ENCODE measurements at regions not wholly inside any gene's neighbourhood (a gene's known extent, or its start where the extent isn't known, plus 50 kb on each side); places are given as distances from the start of the nearest gene placed in this dataset.
A peak's percentile ranks its signal among the peaks of the same experiment; 100 is the strongest.

DNA sequence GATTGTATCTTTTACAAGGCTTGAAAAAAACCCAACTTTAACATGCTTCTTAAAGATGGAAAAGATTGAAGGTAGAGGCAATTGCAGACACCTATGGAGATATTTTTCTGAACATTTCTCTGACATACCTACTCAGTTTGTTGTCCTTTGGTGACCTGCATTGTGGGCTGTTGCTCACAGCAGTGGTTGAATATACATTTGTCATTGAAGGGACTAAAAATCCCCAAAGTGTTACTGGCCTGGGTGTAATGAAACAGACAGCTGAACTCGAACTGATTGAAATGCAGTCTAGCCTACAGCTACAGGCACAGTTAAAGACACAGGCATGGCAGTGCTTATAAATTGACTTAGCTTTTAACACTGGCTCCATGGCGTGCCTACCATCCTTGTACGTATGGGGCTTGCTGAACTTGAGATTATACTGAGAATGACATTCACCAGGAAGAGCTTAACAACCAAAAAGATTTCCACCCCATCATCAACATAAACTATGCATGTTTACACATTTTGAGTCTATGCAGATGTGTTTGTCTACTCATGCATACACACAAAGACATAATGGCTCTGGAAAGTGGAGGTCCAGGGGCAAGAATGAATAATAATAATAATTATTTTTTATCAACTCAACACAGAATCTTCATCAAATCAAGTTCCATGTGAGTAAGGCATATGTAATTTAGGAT is 83.2 kb upstream of the NOX3 start:
- Mint-ChIP-seq H3K27ac (0 out of 2 replicates have a peak overlapping the region, but pooled peaks have one; percentile 32), H3K9me3 (no peaks in the 10 kb centered on the region; the same call in 2 of the 3 replicates), H3K36me3 (ENCODE audit: low read depth) (no peaks in the 10 kb centered on the region), H3K27me3 (ENCODE audit: insufficient read depth, low read depth, poor library complexity) (no peaks in the 10 kb centered on the region), H3K4me1 (peaks cover 6% of the 10 kb centered on the region; the same call in 2 of the 3 replicates), H3K4me3 (no peak overlapping the region)
- Histone ChIP-seq H3K79me2 (replicated peaks; ENCODE audit: insufficient read depth) (no peaks in the 10 kb centered on the region), H3K4me1 (ENCODE audit: insufficient read depth) (no peaks in the 10 kb centered on the region), H3K4me3 (no peak overlapping the region), H3F3A (replicated peaks; ENCODE audit: low read depth) (no peaks in the 10 kb centered on the region), H3K4me2 (no peak overlapping the region), H3K9me2 (ENCODE audit: insufficient read depth) (no peaks in the 10 kb centered on the region), H3K27me3 (ENCODE audit: insufficient read depth) (no peaks in the 10 kb centered on the region), H3K27ac (ENCODE audit: low read depth) (no peak overlapping the region), H2AFZ (no peak overlapping the region), H4K20me1 (replicated peaks; ENCODE audit: insufficient read depth) (no peaks in the 10 kb centered on the region), H3K36me3 (ENCODE audit: insufficient read depth) (no peaks in the 10 kb centered on the region)
- no peak for ATAC-seq
- TF ChIP-seq, protein P1, sequence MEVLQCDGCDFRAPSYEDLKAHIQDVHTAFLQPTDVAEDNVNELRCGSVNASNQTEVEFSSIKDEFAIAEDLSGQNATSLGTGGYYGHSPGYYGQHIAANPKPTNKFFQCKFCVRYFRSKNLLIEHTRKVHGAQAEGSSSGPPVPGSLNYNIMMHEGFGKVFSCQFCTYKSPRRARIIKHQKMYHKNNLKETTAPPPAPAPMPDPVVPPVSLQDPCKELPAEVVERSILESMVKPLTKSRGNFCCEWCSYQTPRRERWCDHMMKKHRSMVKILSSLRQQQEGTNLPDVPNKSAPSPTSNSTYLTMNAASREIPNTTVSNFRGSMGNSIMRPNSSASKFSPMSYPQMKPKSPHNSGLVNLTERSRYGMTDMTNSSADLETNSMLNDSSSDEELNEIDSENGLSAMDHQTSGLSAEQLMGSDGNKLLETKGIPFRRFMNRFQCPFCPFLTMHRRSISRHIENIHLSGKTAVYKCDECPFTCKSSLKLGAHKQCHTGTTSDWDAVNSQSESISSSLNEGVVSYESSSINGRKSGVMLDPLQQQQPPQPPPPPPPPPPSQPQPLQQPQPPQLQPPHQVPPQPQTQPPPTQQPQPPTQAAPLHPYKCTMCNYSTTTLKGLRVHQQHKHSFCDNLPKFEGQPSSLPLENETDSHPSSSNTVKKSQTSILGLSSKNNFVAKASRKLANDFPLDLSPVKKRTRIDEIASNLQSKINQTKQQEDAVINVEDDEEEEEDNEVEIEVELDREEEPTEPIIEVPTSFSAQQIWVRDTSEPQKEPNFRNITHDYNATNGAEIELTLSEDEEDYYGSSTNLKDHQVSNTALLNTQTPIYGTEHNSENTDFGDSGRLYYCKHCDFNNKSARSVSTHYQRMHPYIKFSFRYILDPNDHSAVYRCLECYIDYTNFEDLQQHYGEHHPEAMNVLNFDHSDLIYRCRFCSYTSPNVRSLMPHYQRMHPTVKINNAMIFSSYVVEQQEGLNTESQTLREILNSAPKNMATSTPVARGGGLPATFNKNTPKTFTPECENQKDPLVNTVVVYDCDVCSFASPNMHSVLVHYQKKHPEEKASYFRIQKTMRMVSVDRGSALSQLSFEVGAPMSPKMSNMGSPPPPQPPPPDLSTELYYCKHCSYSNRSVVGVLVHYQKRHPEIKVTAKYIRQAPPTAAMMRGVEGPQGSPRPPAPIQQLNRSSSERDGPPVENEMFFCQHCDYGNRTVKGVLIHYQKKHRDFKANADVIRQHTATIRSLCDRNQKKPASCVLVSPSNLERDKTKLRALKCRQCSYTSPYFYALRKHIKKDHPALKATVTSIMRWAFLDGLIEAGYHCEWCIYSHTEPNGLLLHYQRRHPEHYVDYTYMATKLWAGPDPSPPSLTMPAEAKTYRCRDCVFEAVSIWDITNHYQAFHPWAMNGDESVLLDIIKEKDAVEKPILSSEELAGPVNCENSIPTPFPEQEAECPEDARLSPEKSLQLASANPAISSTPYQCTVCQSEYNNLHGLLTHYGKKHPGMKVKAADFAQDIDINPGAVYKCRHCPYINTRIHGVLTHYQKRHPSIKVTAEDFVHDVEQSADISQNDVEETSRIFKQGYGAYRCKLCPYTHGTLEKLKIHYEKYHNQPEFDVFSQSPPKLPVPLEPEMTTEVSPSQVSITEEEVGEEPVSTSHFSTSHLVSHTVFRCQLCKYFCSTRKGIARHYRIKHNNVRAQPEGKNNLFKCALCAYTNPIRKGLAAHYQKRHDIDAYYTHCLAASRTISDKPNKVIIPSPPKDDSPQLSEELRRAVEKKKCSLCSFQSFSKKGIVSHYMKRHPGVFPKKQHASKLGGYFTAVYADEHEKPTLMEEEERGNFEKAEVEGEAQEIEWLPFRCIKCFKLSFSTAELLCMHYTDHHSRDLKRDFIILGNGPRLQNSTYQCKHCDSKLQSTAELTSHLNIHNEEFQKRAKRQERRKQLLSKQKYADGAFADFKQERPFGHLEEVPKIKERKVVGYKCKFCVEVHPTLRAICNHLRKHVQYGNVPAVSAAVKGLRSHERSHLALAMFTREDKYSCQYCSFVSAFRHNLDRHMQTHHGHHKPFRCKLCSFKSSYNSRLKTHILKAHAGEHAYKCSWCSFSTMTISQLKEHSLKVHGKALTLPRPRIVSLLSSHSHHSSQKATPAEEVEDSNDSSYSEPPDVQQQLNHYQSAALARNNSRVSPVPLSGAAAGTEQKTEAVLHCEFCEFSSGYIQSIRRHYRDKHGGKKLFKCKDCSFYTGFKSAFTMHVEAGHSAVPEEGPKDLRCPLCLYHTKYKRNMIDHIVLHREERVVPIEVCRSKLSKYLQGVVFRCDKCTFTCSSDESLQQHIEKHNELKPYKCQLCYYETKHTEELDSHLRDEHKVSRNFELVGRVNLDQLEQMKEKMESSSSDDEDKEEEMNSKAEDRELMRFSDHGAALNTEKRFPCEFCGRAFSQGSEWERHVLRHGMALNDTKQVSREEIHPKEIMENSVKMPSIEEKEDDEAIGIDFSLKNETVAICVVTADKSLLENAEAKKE (CRISPR knock-in tag; IDR thresholded peaks at IDR 0.05): no peak
- TF ChIP-seq, protein P2, sequence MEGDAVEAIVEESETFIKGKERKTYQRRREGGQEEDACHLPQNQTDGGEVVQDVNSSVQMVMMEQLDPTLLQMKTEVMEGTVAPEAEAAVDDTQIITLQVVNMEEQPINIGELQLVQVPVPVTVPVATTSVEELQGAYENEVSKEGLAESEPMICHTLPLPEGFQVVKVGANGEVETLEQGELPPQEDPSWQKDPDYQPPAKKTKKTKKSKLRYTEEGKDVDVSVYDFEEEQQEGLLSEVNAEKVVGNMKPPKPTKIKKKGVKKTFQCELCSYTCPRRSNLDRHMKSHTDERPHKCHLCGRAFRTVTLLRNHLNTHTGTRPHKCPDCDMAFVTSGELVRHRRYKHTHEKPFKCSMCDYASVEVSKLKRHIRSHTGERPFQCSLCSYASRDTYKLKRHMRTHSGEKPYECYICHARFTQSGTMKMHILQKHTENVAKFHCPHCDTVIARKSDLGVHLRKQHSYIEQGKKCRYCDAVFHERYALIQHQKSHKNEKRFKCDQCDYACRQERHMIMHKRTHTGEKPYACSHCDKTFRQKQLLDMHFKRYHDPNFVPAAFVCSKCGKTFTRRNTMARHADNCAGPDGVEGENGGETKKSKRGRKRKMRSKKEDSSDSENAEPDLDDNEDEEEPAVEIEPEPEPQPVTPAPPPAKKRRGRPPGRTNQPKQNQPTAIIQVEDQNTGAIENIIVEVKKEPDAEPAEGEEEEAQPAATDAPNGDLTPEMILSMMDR (conservative IDR thresholded peaks at IDR 0.05; ENCODE audit: low read depth in 2 of 2): no peak
- no peak for TF ChIP-seq CREB1 (CRISPR knock-in tag; IDR thresholded peaks at IDR 0.05; ENCODE audit: low read depth)
- no peak for TF ChIP-seq STAT1 (IDR thresholded peaks at IDR 0.05; ENCODE audit: unreplicated experiment)
- TF ChIP-seq ZNF114 (CRISPR knock-in tag; IDR thresholded peaks at IDR 0.05): no peak
- TF ChIP-seq POLR2AphosphoS5 (IDR thresholded peaks at IDR 0.05; ENCODE audit: low read depth): no peak
- TF ChIP-seq, protein P3, sequence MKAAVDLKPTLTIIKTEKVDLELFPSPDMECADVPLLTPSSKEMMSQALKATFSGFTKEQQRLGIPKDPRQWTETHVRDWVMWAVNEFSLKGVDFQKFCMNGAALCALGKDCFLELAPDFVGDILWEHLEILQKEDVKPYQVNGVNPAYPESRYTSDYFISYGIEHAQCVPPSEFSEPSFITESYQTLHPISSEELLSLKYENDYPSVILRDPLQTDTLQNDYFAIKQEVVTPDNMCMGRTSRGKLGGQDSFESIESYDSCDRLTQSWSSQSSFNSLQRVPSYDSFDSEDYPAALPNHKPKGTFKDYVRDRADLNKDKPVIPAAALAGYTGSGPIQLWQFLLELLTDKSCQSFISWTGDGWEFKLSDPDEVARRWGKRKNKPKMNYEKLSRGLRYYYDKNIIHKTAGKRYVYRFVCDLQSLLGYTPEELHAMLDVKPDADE (IDR thresholded peaks at IDR 0.05): no peak
- no peak for TF ChIP-seq NANOG (IDR thresholded peaks at IDR 0.05; ENCODE audit: borderline replicate concordance)
- TF ChIP-seq EZH2 (IDR thresholded peaks at IDR 0.05; ENCODE audit: low read depth, unreplicated experiment): no peak
- no peak for DNase-seq (ENCODE audit: low spot score)

Data from GM23338 (cell line).